Keratinocyte (primary cell): ENCODE measurements at regions not wholly inside any gene's neighbourhood (a gene's known extent, or its start where the extent isn't known, plus 50 kb on each side); places are given as distances from the start of the nearest gene placed in this dataset.

Experiments
- EZH2 ChIP-seq: IDR thresholded peaks from one replicate; pipeline ENCODE4 v1.6.1; 2012; ENCODE audit warnings: inconsistent platforms, mild to moderate bottlenecking, low read length, moderate library complexity
- TF ChIP-seq, protein P1 (sequence below), 3 experiments: IDR thresholded peaks in 1 of 3; conservative IDR thresholded peaks in 1 of 3; optimal IDR thresholded peaks in 1 of 3; 2 replicates in 2 of 3; 3 replicates in 1 of 3; pipeline versions ENCODE3 to v1.5.1; 2011; ENCODE audit warnings: low read length in 3 of 3, mild to moderate bottlenecking in 3 of 3, moderate library complexity in 2 of 3, control low read depth in 1 of 3, inconsistent platforms in 1 of 3; ENCODE audit not compliant: insufficient read depth in 2 of 3; ENCODE audit errors: extremely low read depth in 1 of 3

DNA sequence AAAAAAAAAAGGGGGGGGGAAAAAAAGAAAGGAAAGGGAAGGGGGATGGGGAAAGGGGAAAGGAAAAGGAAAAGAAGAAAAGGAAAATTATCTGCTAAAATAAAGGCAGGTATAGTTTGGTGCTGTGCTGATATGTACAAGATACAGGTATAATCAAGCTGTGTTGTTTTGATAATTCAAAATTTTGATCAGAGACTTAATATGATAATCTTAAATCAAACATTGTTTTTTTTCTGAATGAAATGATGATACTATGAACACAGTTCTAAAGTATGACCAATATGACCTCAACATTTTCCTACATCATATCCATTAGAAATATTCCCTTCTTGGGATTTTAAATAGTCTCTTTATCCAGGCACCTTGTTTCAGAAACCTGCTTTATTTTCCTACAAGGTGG, 115.6 kb upstream of the TRPM3 start:
- TF ChIP-seq, protein P1, sequence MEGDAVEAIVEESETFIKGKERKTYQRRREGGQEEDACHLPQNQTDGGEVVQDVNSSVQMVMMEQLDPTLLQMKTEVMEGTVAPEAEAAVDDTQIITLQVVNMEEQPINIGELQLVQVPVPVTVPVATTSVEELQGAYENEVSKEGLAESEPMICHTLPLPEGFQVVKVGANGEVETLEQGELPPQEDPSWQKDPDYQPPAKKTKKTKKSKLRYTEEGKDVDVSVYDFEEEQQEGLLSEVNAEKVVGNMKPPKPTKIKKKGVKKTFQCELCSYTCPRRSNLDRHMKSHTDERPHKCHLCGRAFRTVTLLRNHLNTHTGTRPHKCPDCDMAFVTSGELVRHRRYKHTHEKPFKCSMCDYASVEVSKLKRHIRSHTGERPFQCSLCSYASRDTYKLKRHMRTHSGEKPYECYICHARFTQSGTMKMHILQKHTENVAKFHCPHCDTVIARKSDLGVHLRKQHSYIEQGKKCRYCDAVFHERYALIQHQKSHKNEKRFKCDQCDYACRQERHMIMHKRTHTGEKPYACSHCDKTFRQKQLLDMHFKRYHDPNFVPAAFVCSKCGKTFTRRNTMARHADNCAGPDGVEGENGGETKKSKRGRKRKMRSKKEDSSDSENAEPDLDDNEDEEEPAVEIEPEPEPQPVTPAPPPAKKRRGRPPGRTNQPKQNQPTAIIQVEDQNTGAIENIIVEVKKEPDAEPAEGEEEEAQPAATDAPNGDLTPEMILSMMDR (optimal IDR thresholded peaks at IDR 0.05 in 1 of 3, IDR thresholded peaks at IDR 0.05 in 1 of 3, conservative IDR thresholded peaks at IDR 0.05 in 1 of 3; ENCODE audit: extremely low read depth in 1 of 3, insufficient read depth in 2 of 3, low read length in 3 of 3), result no peak
- TF ChIP-seq EZH2, result no peak
